ENCODE measurements at regions not wholly inside any gene's neighbourhood (a gene's known extent, or its start where the extent isn't known, plus 50 kb on each side); places are given as distances from the start of the nearest gene placed in this dataset.
A peak's percentile ranks its signal among the peaks of the same experiment; 100 is the strongest.

DNA sequence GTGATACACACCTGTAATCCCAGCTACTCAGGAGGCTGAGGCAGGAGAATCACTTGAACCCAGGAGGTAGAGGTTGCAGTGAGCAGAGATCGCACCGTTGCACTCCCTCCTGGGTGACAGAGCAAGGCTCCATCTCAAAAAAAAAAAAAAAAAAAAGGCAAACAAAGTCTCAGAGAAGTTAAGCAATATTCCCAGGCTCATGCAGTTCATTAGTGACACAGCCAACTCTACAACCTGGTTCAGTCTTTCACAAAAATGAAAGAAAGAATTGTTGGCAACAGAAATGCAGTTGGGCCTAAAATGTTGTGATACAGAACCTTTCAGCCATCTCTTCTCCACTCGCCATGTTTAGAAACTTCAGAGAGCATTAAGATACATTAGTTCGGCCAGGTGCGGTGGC, 242.1 kb downstream of the LTN1 start:
- no peak overlapping the region for H3K4me3 ChIP-seq (replicated peaks; ENCODE audit: low read depth, low read length)
- TF ChIP-seq, protein P1, sequence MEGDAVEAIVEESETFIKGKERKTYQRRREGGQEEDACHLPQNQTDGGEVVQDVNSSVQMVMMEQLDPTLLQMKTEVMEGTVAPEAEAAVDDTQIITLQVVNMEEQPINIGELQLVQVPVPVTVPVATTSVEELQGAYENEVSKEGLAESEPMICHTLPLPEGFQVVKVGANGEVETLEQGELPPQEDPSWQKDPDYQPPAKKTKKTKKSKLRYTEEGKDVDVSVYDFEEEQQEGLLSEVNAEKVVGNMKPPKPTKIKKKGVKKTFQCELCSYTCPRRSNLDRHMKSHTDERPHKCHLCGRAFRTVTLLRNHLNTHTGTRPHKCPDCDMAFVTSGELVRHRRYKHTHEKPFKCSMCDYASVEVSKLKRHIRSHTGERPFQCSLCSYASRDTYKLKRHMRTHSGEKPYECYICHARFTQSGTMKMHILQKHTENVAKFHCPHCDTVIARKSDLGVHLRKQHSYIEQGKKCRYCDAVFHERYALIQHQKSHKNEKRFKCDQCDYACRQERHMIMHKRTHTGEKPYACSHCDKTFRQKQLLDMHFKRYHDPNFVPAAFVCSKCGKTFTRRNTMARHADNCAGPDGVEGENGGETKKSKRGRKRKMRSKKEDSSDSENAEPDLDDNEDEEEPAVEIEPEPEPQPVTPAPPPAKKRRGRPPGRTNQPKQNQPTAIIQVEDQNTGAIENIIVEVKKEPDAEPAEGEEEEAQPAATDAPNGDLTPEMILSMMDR (IDR thresholded peaks at IDR 0.05; ENCODE audit: low read depth, low read length, missing control alignments) = no peak
- no peak for DNase-seq (ENCODE audit: extremely low read depth, low read depth)

- H3K4me3 ChIP-seq (replicated peaks; ENCODE audit: low read depth, low read length) = no peak overlapping the region
- TF ChIP-seq, protein P1 (IDR thresholded peaks at IDR 0.05; ENCODE audit: low read depth, low read length, missing control alignments) = no peak
- DNase-seq (ENCODE audit: extremely low read depth, low read depth) = no peak
Measured at GRCh38 chr21:28749536-28749935, 243.1 kb downstream of the LTN1 start.

GRCh38 chr21:28747464-28747863, 245.2 kb downstream of the LTN1 start:
- TF ChIP-seq, protein P1 (IDR thresholded peaks at IDR 0.05; ENCODE audit: low read depth, low read length, missing control alignments) = no peak
- no peak overlapping the region for H3K4me3 ChIP-seq (replicated peaks; ENCODE audit: low read depth, low read length)
- no peak for DNase-seq (ENCODE audit: extremely low read depth, low read depth)

GRCh38 chr21:28746166-28746565, 246.5 kb downstream of the LTN1 start:
- no peak for DNase-seq (ENCODE audit: extremely low read depth, low read depth)
- TF ChIP-seq, protein P1 (IDR thresholded peaks at IDR 0.05; ENCODE audit: low read depth, low read length, missing control alignments) = no peak

GRCh38 chr21:28745131-28746016, 247.3 kb downstream of the LTN1 start:
- DNase-seq (ENCODE audit: extremely low read depth, low read depth) = peak; percentile 90
- TF ChIP-seq, protein P1 (IDR thresholded peaks at IDR 0.05; ENCODE audit: low read depth, low read length, missing control alignments) = peak; percentile 82
- peak overlapping the region; percentile 28 for H3K4me3 ChIP-seq (replicated peaks; ENCODE audit: low read depth, low read length)

More at GRCh38 chr21:28746166-28746565, 246.5 kb downstream of the LTN1 start:
- no peak overlapping the region for H3K4me3 ChIP-seq (replicated peaks; ENCODE audit: low read depth, low read length)

- TF ChIP-seq, protein P1 (IDR thresholded peaks at IDR 0.05; ENCODE audit: low read depth, low read length, missing control alignments) = no peak
- no peak for DNase-seq (ENCODE audit: extremely low read depth, low read depth)
- no peak overlapping the region for H3K4me3 ChIP-seq (replicated peaks; ENCODE audit: low read depth, low read length)
Measured at GRCh38 chr21:28743723-28744122, 249.0 kb downstream of the LTN1 start.

Measured in HFF-Myc (cell line).